ENCODE measurements at regions not wholly inside any gene's neighbourhood (a gene's known extent, or its start where the extent isn't known, plus 50 kb on each side); places are given as distances from the start of the nearest gene placed in this dataset.

DNA sequence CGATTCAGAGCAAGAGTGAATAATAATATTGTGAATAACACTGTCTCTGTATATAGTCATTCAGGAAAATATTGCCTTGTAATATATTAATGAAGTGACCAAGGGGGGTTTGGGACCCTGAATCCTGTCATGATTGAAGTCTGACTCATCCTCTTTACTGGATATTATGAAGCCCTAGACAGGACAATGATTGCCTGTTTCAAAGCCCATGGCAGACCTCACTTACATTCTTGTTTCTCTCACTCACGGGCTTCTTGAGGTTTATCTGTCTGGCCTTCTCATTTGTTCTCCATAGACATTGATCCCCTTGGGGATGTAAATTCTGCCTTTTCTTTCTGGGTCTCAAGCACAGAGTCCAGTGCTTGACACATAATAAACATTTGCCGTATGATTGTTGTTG, 449.3 kb upstream of the THRB start:
- H3K27ac Mint-ChIP-seq: no peak overlapping the region
- H3K9me3 Mint-ChIP-seq: peaks cover 5 to 10% of the 10 kb centered on the region in 2 donors
- ATAC-seq: no peak
- no peak for DNase-seq (ENCODE audit: low spot score in 2 of 2)
- no peaks in the 10 kb centered on the region for H3K36me3 Mint-ChIP-seq

DNA sequence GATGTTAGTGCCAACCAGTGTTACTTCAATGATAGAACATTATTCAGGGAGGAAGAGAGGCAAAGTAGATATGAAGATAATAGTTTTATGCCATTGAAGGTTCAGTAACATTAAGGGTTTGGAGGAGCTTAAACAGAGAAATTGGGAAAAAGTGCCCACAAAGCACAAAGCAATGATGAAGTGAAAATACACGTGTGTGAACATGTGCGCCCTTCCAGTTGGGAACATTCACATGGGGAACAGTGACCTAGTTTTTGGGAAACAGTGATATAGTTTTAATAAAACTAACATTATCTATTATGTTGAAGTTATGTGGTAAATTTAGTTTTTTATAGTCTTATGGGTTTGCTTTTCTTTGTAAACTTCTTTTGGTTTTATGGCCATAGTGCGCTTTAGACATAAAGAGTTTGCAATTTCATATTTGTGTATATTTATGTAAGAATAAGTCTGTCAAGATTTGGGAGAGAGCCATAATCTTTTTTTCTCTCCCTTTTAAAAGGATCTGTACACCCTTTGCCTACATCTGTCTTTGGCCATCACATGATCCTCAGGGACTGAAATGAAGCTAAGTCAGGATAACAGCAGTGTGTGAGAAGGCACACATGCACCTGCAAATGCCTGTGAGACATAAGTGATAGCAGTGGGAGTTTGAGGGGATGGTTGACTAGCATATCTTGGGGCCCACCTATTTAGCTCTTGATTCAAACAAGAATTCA, 450.3 kb upstream of the THRB start:
- H3K9me3 Mint-ChIP-seq: peaks cover 8 to 13% of the 10 kb centered on the region in 2 donors
- DNase-seq (ENCODE audit: low spot score in 2 of 2) (no peak), ATAC-seq (no peak)
- H3K36me3 Mint-ChIP-seq: no peaks in the 10 kb centered on the region
- no peak overlapping the region for H3K27ac Mint-ChIP-seq

DNA sequence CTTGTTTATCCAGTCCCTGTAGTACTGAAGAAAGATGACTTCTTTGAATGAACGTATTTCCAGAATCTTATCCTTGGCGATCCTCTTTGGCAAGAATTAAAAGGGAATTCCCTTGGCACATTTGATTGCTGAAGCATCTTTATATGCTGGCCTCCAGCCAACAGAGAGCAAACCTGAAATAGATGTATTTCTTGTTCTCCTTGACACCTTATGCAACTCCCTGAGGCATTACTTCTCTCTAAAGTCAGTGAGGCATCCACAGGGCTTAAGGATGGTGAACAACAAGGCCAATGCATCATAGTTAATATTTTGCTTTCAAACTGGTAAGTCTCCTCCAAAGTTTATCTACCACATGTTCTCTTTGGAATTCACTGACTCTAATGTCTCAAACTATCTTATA, 450.9 kb upstream of the THRB start:
- no peak overlapping the region for H3K27ac Mint-ChIP-seq
- H3K9me3 Mint-ChIP-seq: peaks cover 11 to 13% of the 10 kb centered on the region in 2 donors
- H3K36me3 Mint-ChIP-seq: no peaks in the 10 kb centered on the region
- ATAC-seq: no peak
- DNase-seq (ENCODE audit: low spot score in 2 of 2): no peak

DNA sequence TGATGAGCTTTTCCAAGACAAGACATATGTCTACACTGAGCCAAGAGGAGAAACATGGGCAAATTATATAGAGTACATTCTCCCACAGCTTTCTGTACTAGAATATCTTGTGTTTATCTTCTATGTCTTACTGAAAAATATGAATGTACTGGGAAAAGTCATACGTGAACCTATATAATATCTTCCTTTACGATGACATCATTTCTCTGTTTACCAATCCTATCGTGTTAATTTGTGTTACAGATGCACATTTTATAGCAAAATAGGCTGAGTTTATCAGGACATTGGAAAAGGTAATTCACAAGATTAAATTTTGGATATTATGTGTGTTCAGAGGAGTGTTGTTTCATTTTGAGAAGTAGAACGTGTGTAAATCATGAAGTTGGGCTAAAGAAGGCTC, 452.5 kb upstream of the THRB start:
- no peaks in the 10 kb centered on the region for H3K36me3 Mint-ChIP-seq
- no peak for DNase-seq (ENCODE audit: low spot score in 2 of 2)
- no peak for ATAC-seq
- H3K9me3 Mint-ChIP-seq: peaks cover 11 to 13% of the 10 kb centered on the region in 2 donors
- no peak overlapping the region for H3K27ac Mint-ChIP-seq

DNA sequence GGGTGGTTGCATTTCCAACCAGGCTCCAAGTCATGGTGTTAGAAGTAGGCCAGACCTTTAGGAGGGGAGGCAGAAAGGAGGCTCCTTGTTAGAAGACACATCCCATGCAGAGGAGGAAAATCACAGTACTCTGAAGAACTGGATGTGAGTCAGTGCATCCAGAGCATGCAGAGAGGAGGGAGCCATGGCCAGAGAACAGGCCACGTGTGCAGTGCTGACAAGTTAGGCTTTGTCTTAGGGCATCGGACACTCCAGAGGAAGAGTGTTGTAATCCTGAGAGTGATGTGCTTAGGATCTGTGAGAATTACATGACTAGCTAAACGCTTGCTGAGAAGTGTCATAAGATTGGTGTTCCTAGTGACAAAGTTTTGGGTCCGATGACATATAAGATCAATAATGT, 456.5 kb upstream of the THRB start:
- DNase-seq (ENCODE audit: low spot score in 2 of 2) (no peak), ATAC-seq (no peak)
- Mint-ChIP-seq H3K9me3 (peaks cover 12 to 15% of the 10 kb centered on the region in 2 donors), H3K27ac (no peak overlapping the region), H3K36me3 (no peaks in the 10 kb centered on the region)

DNA sequence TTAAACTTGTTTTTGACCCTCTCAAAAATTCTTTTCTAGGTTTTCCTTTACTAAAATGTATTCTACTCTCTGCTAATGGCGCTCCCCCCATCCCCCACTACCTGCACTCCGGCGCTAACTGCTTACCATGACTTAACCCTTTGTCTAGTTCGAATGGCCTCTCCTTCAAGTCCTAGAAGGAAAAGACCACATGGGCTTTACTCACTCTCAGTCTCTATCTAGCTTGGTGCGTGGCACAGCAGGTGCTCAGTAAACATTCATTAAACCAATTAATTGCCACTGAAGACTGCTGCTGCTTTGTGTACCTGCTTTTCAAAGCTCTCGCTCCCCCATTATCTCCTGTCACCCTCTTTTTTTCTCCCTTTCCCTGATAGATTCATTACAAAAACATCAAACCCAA, 457.7 kb upstream of the THRB start:
- H3K27ac Mint-ChIP-seq: no peak overlapping the region
- no peaks in the 10 kb centered on the region for H3K36me3 Mint-ChIP-seq
- ATAC-seq (no peak), DNase-seq (ENCODE audit: low spot score in 2 of 2) (no peak)
- H3K9me3 Mint-ChIP-seq: peaks cover 15 to 18% of the 10 kb centered on the region in 2 donors

DNA sequence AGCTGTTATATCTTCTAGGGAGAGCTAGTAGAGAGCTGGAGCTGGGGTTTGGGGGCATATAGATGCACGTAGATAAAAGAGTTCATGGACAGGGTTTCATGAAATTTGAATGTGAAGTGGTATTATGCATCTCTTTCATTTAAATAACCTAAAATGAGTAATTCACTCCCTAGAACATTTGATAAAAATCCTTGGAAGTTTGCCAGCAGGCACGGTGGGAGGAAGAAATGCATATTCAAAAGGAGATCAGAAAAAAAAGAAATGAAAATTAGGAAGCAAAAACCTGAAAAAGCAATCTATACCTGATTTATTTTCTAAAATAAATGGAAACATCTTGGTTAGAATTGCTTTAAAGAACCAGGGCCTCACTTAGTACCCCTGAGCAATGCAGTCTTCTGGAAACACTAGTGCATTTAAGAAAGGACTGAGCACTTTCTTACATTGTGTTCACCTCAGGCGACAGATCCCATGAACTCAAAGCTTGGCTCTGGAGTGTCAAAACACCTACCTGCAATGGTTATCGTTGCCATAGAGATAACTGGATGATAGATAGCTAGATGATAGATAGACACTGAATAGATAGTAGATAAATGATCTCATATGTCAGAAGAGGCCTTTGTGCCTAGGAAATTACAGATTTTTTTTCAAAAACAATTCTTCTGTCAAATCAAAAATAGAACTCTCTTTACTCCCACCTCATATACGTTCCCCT, 458.6 kb upstream of the THRB start:
- Mint-ChIP-seq H3K36me3 (no peaks in the 10 kb centered on the region), H3K9me3 (peaks cover 15 to 18% of the 10 kb centered on the region in 2 donors), H3K27ac (no peak overlapping the region)
- ATAC-seq (no peak), DNase-seq (ENCODE audit: low spot score in 2 of 2) (no peak)

DNA sequence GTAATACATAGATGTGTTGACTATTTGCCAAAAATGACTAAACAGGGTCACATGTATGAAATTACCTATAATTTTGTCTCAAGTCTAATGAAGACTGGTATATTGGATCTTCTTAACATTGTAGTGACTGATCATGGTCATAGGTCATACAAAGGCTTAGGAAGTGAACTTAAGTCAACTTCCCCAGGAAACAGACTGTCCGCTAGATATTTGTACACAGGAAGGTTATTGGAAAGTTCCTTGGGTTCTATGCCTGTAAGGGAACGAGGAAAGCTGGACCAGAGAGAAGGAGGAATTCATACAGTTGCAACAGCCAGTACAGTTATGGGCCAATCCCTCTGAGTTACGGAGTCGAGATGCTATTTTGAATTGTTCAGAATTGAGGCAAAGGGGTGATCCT, 462.0 kb upstream of the THRB start:
- no peak for ATAC-seq
- no peak for DNase-seq (ENCODE audit: low spot score in 2 of 2)
- H3K27ac Mint-ChIP-seq: no peak overlapping the region
- no peaks in the 10 kb centered on the region for H3K36me3 Mint-ChIP-seq
- H3K9me3 Mint-ChIP-seq: peaks cover 7 to 21% of the 10 kb centered on the region in 2 donors

DNA sequence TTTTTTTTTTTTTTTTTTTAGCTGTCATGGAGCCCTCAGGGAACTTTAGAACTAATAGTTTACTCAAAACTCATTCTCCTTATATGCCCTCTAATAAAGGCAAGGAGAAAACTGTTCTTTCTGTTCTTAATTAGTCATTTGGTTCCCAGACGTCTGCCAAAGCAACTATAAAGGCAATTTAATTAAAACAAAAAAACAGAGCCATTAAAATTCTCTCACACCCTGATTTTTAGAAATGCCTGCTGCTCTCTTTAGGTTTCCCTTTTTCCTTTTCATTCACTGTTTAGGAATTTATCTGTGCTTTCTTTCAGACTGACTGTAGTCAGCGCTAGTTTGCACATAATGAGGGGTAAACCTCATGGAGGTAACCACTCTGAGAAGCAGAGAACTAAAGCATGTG, 463.6 kb upstream of the THRB start:
- DNase-seq (ENCODE audit: low spot score in 2 of 2): no peak
- H3K36me3 Mint-ChIP-seq: no peaks in the 10 kb centered on the region
- H3K9me3 Mint-ChIP-seq: peaks cover 7 to 17% of the 10 kb centered on the region in 2 donors
- ATAC-seq: no peak
- no peak overlapping the region for H3K27ac Mint-ChIP-seq

DNA sequence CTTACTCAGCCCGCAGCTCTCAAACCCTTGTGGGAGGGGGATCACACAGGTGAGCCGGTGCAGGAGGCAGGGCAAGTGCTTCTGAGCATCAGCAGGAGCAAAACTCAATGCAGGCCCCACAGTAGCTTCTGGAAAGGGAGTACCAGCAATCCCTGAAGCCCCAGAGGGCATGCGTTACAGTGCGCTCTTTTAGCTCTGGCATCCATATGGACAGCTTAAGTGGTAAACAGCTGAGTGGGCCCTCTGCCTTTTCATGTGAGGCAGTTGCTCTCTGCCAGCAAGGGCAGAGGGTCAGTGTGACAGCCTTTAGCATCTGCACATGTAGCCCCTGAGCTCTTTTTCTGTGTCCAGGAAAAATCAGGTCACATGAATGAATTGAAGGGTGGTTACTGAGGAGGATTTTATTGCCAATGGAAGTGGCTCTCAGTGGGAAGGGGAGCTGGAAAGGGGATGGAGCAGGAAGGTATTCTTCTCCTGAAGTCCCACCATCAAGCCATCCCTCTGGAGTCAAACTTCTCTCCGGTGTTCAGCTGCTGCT, 464.3 kb upstream of the THRB start:
- ATAC-seq (no peak), DNase-seq (ENCODE audit: low spot score in 2 of 2) (no peak)
- no peak overlapping the region for H3K27ac Mint-ChIP-seq
- peaks cover 7 to 14% of the 10 kb centered on the region in 2 donors for H3K9me3 Mint-ChIP-seq
- H3K36me3 Mint-ChIP-seq: no peaks in the 10 kb centered on the region

DNA sequence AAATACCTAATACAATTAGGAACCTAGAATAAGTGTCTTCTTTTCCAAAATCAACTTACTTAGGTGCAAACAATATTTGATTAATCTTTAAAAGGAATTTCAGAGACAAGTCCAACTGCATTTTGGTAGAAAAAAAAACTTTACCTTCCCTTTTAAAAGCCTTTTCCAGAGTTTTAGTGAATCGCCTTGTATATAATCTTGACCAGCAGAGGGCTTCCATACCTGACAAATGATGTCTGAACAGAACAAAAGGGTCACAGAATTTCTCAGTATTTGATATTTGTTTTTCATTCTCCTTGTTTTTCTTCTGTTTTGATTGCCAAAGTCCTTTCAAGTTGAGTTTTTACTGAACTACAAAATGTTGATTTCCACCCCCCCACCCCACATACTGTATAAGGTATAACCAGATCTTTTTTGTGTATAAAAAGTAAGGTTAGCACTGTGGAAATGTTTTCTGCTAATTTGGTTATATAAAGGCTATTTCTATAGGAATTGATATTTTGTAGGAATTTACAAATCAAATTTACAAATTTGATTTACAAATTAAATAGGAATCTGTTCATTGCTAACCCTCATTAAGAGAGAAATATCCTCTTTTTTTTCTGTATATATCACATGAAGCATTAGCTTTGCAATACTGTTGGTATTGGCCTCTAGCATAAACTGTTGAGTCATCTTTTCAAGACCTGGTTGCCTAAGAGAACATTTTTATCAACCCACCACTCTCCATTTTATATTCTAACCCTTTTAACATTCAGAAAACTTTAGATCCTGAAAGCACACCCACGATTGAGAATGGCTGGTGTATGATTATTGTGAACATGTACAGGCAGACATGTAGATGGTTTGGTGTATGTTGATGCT, 464.1 kb upstream of the RARB start:
- ATAC-seq: no peak
- peaks cover 4 to 7% of the 10 kb centered on the region in 2 donors for H3K9me3 Mint-ChIP-seq
- H3K36me3 Mint-ChIP-seq: no peaks in the 10 kb centered on the region
- H3K27ac Mint-ChIP-seq: no peak overlapping the region
- no peak for DNase-seq (ENCODE audit: low spot score in 2 of 2)

DNA sequence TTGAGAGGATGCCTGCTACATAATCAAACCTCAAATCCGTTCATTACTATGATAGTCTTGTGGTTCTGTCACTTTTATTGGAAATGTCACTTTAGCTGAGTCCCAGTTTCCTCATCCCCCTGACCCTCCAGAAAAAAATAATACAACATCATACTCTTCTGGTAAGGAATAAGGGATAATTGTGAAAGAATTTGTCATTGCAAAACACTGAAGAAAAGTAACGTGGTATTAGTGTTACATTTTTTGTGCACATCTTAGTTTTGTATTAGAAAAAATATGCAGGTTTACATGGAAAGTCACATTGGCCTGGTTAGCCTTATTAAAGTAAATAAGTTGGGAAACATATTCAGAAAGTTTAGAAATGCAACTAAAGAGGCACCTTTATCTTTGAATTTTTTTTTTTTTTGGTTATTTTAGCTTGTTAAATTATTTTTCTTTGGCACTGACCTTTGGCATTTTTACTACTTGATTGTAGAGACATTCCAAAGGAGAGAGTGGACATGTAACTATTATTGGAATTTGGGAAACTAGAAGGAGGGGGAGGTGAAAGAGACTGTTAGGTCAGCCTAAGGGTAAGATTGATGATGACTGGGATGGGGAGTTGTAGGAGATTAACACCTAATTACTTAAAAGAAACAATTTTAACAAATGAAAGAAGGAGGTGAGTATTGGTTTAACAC, 462.2 kb upstream of the RARB start:
- H3K9me3 Mint-ChIP-seq: peaks cover 0 to 4% of the 10 kb centered on the region in 2 donors
- no peak for DNase-seq (ENCODE audit: low spot score in 2 of 2)
- H3K27ac Mint-ChIP-seq: no peak overlapping the region
- no peak for ATAC-seq
- no peaks in the 10 kb centered on the region for H3K36me3 Mint-ChIP-seq

DNA sequence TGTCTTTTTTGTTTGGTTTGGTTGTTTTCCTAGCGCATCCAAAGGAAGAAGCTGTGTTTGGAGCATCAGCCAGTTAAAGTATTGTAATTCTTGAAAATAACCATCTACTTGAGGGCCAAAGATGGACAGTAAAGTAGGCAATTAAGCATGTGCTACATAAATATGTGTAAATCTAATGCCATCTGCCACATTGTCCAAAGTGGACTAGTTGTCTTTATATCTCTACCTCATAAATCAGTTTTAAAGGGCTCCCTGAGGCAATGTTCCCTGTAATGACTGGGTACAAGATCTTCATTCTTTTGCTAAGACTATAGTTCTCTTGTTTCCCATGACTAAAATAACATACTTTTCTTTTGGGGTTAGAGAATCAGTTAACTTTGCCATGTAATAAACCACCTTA, 460.0 kb upstream of the RARB start:
- Mint-ChIP-seq H3K9me3 (peaks cover 9 to 10% of the 10 kb centered on the region in 2 donors), H3K27ac (no peak overlapping the region), H3K36me3 (no peaks in the 10 kb centered on the region)
- DNase-seq (ENCODE audit: low spot score in 2 of 2) (no peak), ATAC-seq (no peak)

DNA sequence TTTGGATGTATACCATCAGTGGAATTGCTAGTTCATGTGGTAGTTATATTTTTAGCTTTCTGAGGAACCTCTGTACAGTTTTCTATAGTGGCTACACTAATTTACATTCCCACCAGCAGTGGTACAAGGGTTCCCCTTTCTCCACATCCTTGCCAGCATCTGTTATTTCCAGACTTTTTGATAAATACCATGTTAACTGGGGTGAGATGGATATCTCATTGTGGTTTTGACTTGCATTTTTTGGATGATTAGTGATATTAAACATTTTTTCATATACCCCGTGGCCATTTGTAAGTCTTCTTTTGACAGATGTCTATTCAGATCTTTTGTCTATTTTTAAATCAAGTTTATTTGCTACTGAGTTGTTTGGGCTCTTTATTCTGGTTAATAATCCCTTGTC, 455.6 kb upstream of the RARB start:
- no peak for ATAC-seq
- Mint-ChIP-seq H3K9me3 (peaks cover 4 to 16% of the 10 kb centered on the region in 2 donors), H3K27ac (no peak overlapping the region), H3K36me3 (no peaks in the 10 kb centered on the region)
- no peak for DNase-seq (ENCODE audit: low spot score in 2 of 2)

DNA sequence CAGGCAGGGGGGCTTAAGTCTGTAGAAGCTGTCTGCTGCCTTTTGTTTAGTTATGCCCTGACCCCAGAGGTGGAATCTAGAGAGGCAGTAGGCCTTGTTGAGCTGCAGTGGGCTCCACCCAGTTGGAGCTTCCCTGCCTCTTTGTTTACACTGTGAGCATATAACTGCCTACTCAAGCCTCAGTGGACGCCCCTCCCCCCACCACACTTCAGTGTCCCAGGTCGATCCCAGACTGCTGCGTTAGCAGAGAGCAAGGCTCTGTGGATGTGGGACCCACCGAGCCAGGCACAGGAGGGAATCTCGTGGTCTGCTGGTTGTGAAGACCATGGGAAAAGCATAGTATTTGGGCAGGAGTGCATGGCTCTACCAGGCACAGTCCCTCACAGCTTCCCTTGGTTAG, 446.8 kb upstream of the RARB start:
- Mint-ChIP-seq H3K9me3 (peaks cover 14 to 21% of the 10 kb centered on the region in 2 donors), H3K36me3 (peaks cover 6 to 7% of the 10 kb centered on the region in 2 donors), H3K27ac (no peak overlapping the region)
- ATAC-seq (no peak), DNase-seq (ENCODE audit: low spot score in 2 of 2) (no peak)

DNA sequence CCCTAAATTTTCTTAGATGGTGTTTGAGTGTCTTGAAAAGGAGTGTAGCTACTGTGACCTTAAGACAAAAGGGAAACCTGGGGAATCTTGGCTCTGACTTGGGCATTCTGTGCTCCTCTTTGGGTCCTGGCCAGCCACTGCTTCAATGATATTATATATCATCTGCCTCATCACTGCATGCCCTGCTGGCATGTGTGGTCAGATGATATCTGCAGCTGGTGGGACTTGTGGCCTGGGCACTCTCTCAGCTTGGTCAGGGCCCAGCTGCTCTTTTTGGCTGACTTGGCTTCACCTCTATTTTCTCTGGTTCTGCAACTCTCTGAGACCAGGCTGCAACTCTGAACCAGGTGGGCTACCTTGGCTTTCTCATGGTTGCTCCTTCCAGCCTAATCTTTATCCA, 446.1 kb upstream of the RARB start:
- DNase-seq (ENCODE audit: low spot score in 2 of 2) (no peak), ATAC-seq (no peak)
- H3K9me3 Mint-ChIP-seq: peaks cover 14 to 21% of the 10 kb centered on the region in 2 donors
- no peak overlapping the region for H3K27ac Mint-ChIP-seq
- peaks cover 6 to 7% of the 10 kb centered on the region in 2 donors for H3K36me3 Mint-ChIP-seq
